Heart left ventricle (tissue), 16 donors: ENCODE measurements at regions not wholly inside any gene's neighbourhood (a gene's known extent, or its start where the extent isn't known, plus 50 kb on each side); places are given as distances from the start of the nearest gene placed in this dataset.

Source experiments
- ATAC-seq, 4 donors: fragments of 200-7000 bp; cut with Tn5 transposase; one replicate each; pipeline ENCODE4 v1.9.1; 2020 to 2022; ENCODE audit warnings: moderate library complexity in 4 of 4, mild to moderate bottlenecking in 3 of 4, moderate number of reproducible peaks in 1 of 4
- DNase-seq, 5 donors: peaks; one replicate each; pipeline ENCODE4 v3.0.0-alpha.2; 2020
- H3K27ac ChIP-seq, 12 donors: fragments of 200-600 bp; sonication (generic) in 4 of 12; one replicate each; pipeline versions ENCODE4 v1.5.0 to v1.8.0; 2016 to 2022; ENCODE audit warnings: mild to moderate bottlenecking in 2 of 12
- H3K27me3 ChIP-seq, 9 donors: fragments of 200-600 bp; sonication (generic) in 2 of 9; one replicate each; pipeline versions ENCODE4 v1.5.1 to v1.8.0; 2016 to 2022; ENCODE audit warnings: mild to moderate bottlenecking in 3 of 9
- H3K36me3 ChIP-seq, 9 donors: fragments of 200-600 bp; sonication (generic) in 2 of 9; one replicate each; pipeline versions ENCODE4 v1.5.0 to v1.8.0; 2018 to 2022; ENCODE audit warnings: mild to moderate bottlenecking in 2 of 9
- H3K4me1 ChIP-seq, 12 donors: fragments of 200-600 bp; sonication (generic) in 4 of 12; one replicate each; pipeline versions ENCODE4 v1.5.0 to v1.8.0; 2016 to 2022; ENCODE audit warnings: mild to moderate bottlenecking in 3 of 12
- H3K4me3 ChIP-seq, 12 donors: fragments of 200-600 bp; sonication (generic) in 4 of 12; one replicate each; pipeline versions ENCODE4 v1.5.0 to v1.8.0; 2017 to 2022; ENCODE audit warnings: mild to moderate bottlenecking in 9 of 12, moderate library complexity in 4 of 12
- H3K9me3 ChIP-seq, 12 donors: fragments of 200-600 bp; sonication (generic) in 4 of 12; one replicate each; pipeline versions ENCODE4 v1.5.0 to v1.8.0; 2016 to 2022; ENCODE audit warnings: mild to moderate bottlenecking in 1 of 12
- CTCF ChIP-seq, 12 donors: fragments of 200-600 bp; sonication (generic) in 4 of 12; IDR thresholded peaks; one replicate each; pipeline versions ENCODE4 v1.5.0 to v1.8.0; 2018 to 2022; ENCODE audit warnings: antibody characterized with exemption in 12 of 12, mild to moderate bottlenecking in 5 of 12
- POLR2A ChIP-seq, 2 donors: fragments of 450-650 bp; IDR thresholded peaks; one replicate each; pipeline ENCODE4 v1.6.1; 2017; ENCODE audit warnings: antibody characterized with exemption in 2 of 2, mild to moderate bottlenecking in 2 of 2, moderate library complexity in 2 of 2
- WGBS, 4 donors: extraction: QIAGEN DNeasy Blood & Tissue Kit in 2 of 4; methylation state at CpG; one replicate each; pipeline versions ENCODE4 v1.1.5 to v1.1.7; 2013 to 2018; 5-methylcytosine and 5-hydroxymethylcytosine counted together
- intact Hi-C, 10 donors: fragments of 100-400 bp; cut with DNase I; formaldehyde crosslinking; loops; one replicate each; pipeline versions ENCODE4 v1.11.1 to v1.14.2; 2022
- donor health status: ischemic (EF 13 %, LVEDD 7.1; RV severe dilation, severe dysfunction).
- donor health status: healthy with polysubstance abuse.
- donor health status: DM: no; HTN: yes; CAD: no.
- donor health status: DM: no; HTN: no; CAD: no.
- donor health status: ischemic (EF 25% LVEDD 6.9; RV normal size, moderate dysfunction).
- donor health status: ischemic (EF 25% LVEDD 5.7; RV mildly dilated, moderate dysfunction).
- donor health status: healthy.
- donor health status: DM: yes; HTN: yes; CAD: no.
- donor health status: ischemic (EF 35%, LVEDD 5.7; RV mildly dilated, moderate dysfunction).
- donor health status: nonischemic (EF 11% LVEDD 7.7; RV severe dilation, severe dysfunction).
- donor health status: DM: yes; HTN: yes; CAD: no.
- donor health status: PGD.
- donor health status: ischemic (EF 29% LVEDD 5.4; RV normal size, mild dysfunction).
- donor health status: nonischemic (EF 23%, LVEDD 6.1; RV moderate dilation, normal function).

- no peaks in the 10 kb centered on the region for H3K27me3 ChIP-seq
- ATAC-seq (no peak), DNase-seq (no peak)
- H3K27ac ChIP-seq = no peak overlapping the region
- peaks cover 0 to 32% (median 4%) of the 10 kb centered on the region in 12 donors for H3K4me1 ChIP-seq
- no peaks in the 10 kb centered on the region for H3K9me3 ChIP-seq
- no peaks in the 10 kb centered on the region for H3K36me3 ChIP-seq
- no peak overlapping the region for H3K4me3 ChIP-seq
- no peak for TF ChIP-seq POLR2A (IDR thresholded peaks at IDR 0.05)
- peak in 1 of 12 donors; percentile 13 for TF ChIP-seq CTCF (IDR thresholded peaks at IDR 0.05)
- WGBS, 4 donors = 12 to 18% (median 16%) methylated on average over 3 of the region's 3 CpGs
- intact Hi-C loops = loop anchor here in 4 of 10 donors (5.0 to 10.0 kb wide), 4 partner anchors 115 to 595 kb away; partner anchors contain the start of gene FIGN (in 1 of the 4)
These were observed 266.2 kb downstream of the FIGN start for GRCh38 chr2:163469561-163469962.

DNA sequence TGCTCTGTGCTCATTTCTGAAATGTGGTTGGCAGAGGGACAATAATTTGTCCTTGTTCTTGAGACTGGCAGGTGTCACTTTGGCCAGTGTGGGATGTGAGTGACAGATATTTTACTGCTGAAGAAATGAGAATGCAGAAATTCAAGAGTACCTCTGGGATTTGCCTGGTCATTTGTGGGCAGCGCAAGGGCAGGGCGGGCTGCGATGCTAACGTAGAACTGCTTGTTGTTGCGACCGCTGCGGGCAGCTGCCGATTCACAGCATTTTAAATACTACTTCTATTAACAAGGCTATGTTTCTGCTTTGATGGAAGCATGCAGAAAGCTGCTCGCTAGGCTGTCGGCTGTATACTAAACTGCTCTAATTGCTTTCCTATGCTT is 268.6 kb downstream of the FIGN start:
- WGBS, 4 donors = 88 to 93% (median 90%) methylated on average over 10 of the region's 10 CpGs
- no peak overlapping the region for H3K4me3 ChIP-seq
- no peak for TF ChIP-seq POLR2A (IDR thresholded peaks at IDR 0.05)
- no peak for TF ChIP-seq CTCF (IDR thresholded peaks at IDR 0.05)
- H3K9me3 ChIP-seq = no peaks in the 10 kb centered on the region
- DNase-seq = no peak
- no peak overlapping the region for H3K27ac ChIP-seq
- intact Hi-C loops = loop anchor here in 5 of 10 donors (2.0 to 10.0 kb wide), 5 partner anchors 112 to 598 kb away; partner anchors contain the start of gene FIGN (in 1 of the 5)
- H3K36me3 ChIP-seq = no peaks in the 10 kb centered on the region
- H3K27me3 ChIP-seq = no peaks in the 10 kb centered on the region
- peaks cover 0 to 32% (median 3%) of the 10 kb centered on the region in 12 donors for H3K4me1 ChIP-seq
- ATAC-seq = no peak

DNA sequence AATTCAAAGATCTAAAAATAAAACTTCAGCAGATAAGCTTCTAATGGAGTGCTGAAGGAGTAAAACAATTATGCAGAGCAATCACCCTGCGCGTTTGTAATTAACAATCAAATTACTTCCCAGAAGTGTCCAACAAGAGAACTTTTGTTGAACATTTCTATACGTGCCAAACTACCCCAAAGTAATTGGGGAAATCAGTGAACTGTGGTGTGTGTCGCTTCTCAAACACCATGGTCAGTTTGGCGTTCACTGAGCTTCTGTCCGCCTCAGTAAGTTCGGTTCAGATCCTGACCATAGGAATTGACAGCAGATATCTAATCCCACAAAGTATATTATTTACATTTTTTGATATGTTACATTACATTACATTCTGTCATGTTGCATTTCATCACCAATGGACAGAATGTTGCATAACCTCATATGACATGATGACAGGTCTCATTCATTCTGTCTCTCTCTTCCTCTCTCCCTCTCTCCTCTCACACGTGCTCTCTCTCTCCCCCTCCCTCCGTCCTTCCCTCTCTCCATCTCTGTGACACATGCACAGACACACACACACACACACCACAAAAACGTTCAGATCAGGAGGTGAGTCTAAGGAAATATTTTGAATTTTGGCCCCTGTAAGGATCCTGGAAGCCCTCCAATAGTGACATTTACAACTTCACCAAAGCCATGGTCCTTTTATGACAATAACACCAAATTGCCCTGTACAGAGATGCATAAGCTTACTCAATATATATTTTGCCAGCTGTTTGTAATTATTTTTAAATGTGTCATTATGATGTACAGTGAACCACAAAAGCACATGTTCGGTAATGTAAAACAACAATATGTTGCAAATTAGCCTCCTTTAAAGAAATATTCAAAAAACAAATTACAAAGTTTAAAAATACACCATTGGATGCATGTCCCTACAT is 269.2 kb downstream of the FIGN start:
- DNase-seq (no peak), ATAC-seq (no peak)
- peaks cover 0 to 27% (median 2%) of the 10 kb centered on the region in 12 donors for H3K4me1 ChIP-seq
- no peaks in the 10 kb centered on the region for H3K9me3 ChIP-seq
- no peaks in the 10 kb centered on the region for H3K36me3 ChIP-seq
- H3K27me3 ChIP-seq = no peaks in the 10 kb centered on the region
- TF ChIP-seq POLR2A (IDR thresholded peaks at IDR 0.05) = no peak
- TF ChIP-seq CTCF (IDR thresholded peaks at IDR 0.05) = no peak
- H3K27ac ChIP-seq = no peak overlapping the region
- no peak overlapping the region for H3K4me3 ChIP-seq
- 55 to 63% (median 62%) methylated on average over 11 of the region's 11 CpGs for WGBS, 4 donors
- intact Hi-C loops = loop anchor here in 5 of 10 donors (2.0 to 10.0 kb wide), 5 partner anchors 112 to 598 kb away; partner anchors contain the start of gene FIGN (in 1 of the 5)

GRCh38 chr2:163465440-163465839 is 270.4 kb downstream of the FIGN start:
- intact Hi-C loops = loop anchor here in 4 of 10 donors (5.0 to 10.0 kb wide), 4 partner anchors 111 to 599 kb away; partner anchors contain the start of gene FIGN (in 1 of the 4)
- H3K9me3 ChIP-seq = no peaks in the 10 kb centered on the region
- H3K36me3 ChIP-seq = no peaks in the 10 kb centered on the region
- no peaks in the 10 kb centered on the region for H3K27me3 ChIP-seq
- no peak overlapping the region for H3K27ac ChIP-seq
- no peak overlapping the region for H3K4me3 ChIP-seq
- TF ChIP-seq CTCF (IDR thresholded peaks at IDR 0.05) (no peak), POLR2A (IDR thresholded peaks at IDR 0.05) (no peak)
- DNase-seq (no peak), ATAC-seq (peak in 3 of 4 donors; percentile 62 to 72 (median 67))
- peaks cover 0 to 25% (median 2%) of the 10 kb centered on the region in 12 donors for H3K4me1 ChIP-seq
- WGBS, 4 donors = 10 to 15% (median 11%) methylated on average over 2 of the region's 2 CpGs
